ENCODE measurements at regions not wholly inside any gene's neighbourhood (a gene's known extent, or its start where the extent isn't known, plus 50 kb on each side); places are given as distances from the start of the nearest gene placed in this dataset.
"Not testable (repeated sequence)": the region's sequence is repeated elsewhere in the genome, so short reads cannot be mapped to it uniquely, and the experiment has no call there.

- intact Hi-C loops (cut with DNase I), result no loop called here
Measured at GRCh38 chr2:122799391-122799790, 1043.9 kb downstream of the TSN start.

GRCh38 chr2:122800781-122801180 is 1045.3 kb downstream of the TSN start:
- intact Hi-C loops (cut with DNase I), result no loop called here
- DNase-seq, result no peak

More at GRCh38 chr2:122799391-122799790, 1043.9 kb downstream of the TSN start:
- DNase-seq, result no peak

GRCh38 chr2:122804494-122804893 is 1049.0 kb downstream of the TSN start:
- no peak for DNase-seq
- intact Hi-C loops (cut with DNase I), result no loop called here

GRCh38 chr2:122805346-122805745 is 1049.9 kb downstream of the TSN start:
- no peak for DNase-seq
- intact Hi-C loops (cut with DNase I), result no loop called here

GRCh38 chr2:122808286-122808969 is 1053.0 kb downstream of the TSN start:
- DNase-seq, result no peak

GRCh38 chr2:122812214-122812613 is 1056.8 kb downstream of the TSN start:
- intact Hi-C loops (cut with DNase I); DNase-seq: not testable (repeated sequence)

More at GRCh38 chr2:122808286-122808969, 1053.0 kb downstream of the TSN start:
- intact Hi-C loops (cut with DNase I), result no loop called here

- no peak for DNase-seq
- intact Hi-C loops (cut with DNase I), result no loop called here
Measured at GRCh38 chr2:122815120-122815519, 1059.7 kb downstream of the TSN start.

- no peak for DNase-seq
- intact Hi-C loops (cut with DNase I), result no loop called here
Measured at GRCh38 chr2:122816803-122817202, 1061.4 kb downstream of the TSN start.

- intact Hi-C loops (cut with DNase I), result no loop called here
- no peak for DNase-seq
Measured at GRCh38 chr2:122822319-122822718, 1066.9 kb downstream of the TSN start.

- intact Hi-C loops (cut with DNase I), result no loop called here
- no peak for DNase-seq
Measured at GRCh38 chr2:122830157-122830556, 1074.7 kb downstream of the TSN start.

GRCh38 chr2:122831649-122832048 is 1076.2 kb downstream of the TSN start:
- DNase-seq, result no peak
- intact Hi-C loops (cut with DNase I), result no loop called here

GRCh38 chr2:122843503-122843902 is 1088.1 kb downstream of the TSN start:
- no peak for DNase-seq
- intact Hi-C loops (cut with DNase I), result no loop called here

- no peak for DNase-seq
- intact Hi-C loops (cut with DNase I), result no loop called here
Measured at GRCh38 chr2:122851161-122851560, 1095.7 kb downstream of the TSN start.

GRCh38 chr2:122851972-122852531 is 1096.6 kb downstream of the TSN start:
- intact Hi-C loops (cut with DNase I), result no loop called here
- no peak for DNase-seq

GRCh38 chr2:122856696-122857095 is 1101.2 kb downstream of the TSN start:
- DNase-seq, result no peak
- intact Hi-C loops (cut with DNase I), result no loop called here

- intact Hi-C loops (cut with DNase I), result no loop called here
- no peak for DNase-seq
Measured at GRCh38 chr2:122858075-122858702, 1102.7 kb downstream of the TSN start.

- DNase-seq, result no peak
- intact Hi-C loops (cut with DNase I), result no loop called here
Measured at GRCh38 chr2:122858813-122859212, 1103.4 kb downstream of the TSN start.

- DNase-seq, result no peak
- intact Hi-C loops (cut with DNase I), result no loop called here
Measured at GRCh38 chr2:122859260-122859659, 1103.8 kb downstream of the TSN start.

GRCh38 chr2:122863532-122863931 is 1108.1 kb downstream of the TSN start:
- DNase-seq, result no peak
- intact Hi-C loops (cut with DNase I), result no loop called here

- no peak for DNase-seq
- intact Hi-C loops (cut with DNase I), result no loop called here
Measured at GRCh38 chr2:122864728-122865127, 1109.3 kb downstream of the TSN start.

- DNase-seq, result no peak
- intact Hi-C loops (cut with DNase I), result no loop called here
Measured at GRCh38 chr2:122866095-122866494, 1110.6 kb downstream of the TSN start.

- intact Hi-C loops (cut with DNase I), result no loop called here
- peak in 1 of 10 donors; percentile 52 for DNase-seq
Measured at GRCh38 chr2:122867941-122868340, 1112.5 kb downstream of the TSN start.

Measured in posterior cingulate gyrus (tissue), 11 donors.